ENCODE measurements at regions not wholly inside any gene's neighbourhood (a gene's known extent, or its start where the extent isn't known, plus 50 kb on each side); places are given as distances from the start of the nearest gene placed in this dataset.

GRCh38 chr12:107547389-107547788 is 138.2 kb upstream of the PWP1 start:
- DNase-seq (ENCODE audit: low spot score): no peak

- DNase-seq (ENCODE audit: low spot score): no peak
Observed at GRCh38 chr12:107549651-107550480, 135.7 kb upstream of the PWP1 start.

GRCh38 chr12:107551434-107551833 is 134.2 kb upstream of the PWP1 start:
- DNase-seq (ENCODE audit: low spot score): no peak

- DNase-seq (ENCODE audit: low spot score): no peak
Observed at GRCh38 chr12:107552263-107552662, 133.3 kb upstream of the PWP1 start.

GRCh38 chr12:107553211-107553765 is 132.3 kb upstream of the PWP1 start:
- no peak for DNase-seq (ENCODE audit: low spot score)

GRCh38 chr12:107554941-107555340 is 130.7 kb upstream of the PWP1 start:
- no peak for DNase-seq (ENCODE audit: low spot score)

GRCh38 chr12:107557026-107557425 is 128.6 kb upstream of the PWP1 start:
- no peak for DNase-seq (ENCODE audit: low spot score)

- no peak for DNase-seq (ENCODE audit: low spot score)
Observed at GRCh38 chr12:107557589-107558100, 128.0 kb upstream of the PWP1 start.

- no peak for DNase-seq (ENCODE audit: low spot score)
Observed at GRCh38 chr12:107558141-107558815, 127.3 kb upstream of the PWP1 start.

GRCh38 chr12:107558816-107559382 is 126.7 kb upstream of the PWP1 start:
- no peak for DNase-seq (ENCODE audit: low spot score)

- DNase-seq (ENCODE audit: low spot score): no peak
Observed at GRCh38 chr12:107560165-107560898, 125.3 kb upstream of the PWP1 start.

GRCh38 chr12:107560899-107561285 is 124.7 kb upstream of the PWP1 start:
- DNase-seq (ENCODE audit: low spot score): no peak

GRCh38 chr12:107564946-107565345 is 120.7 kb upstream of the PWP1 start:
- no peak for DNase-seq (ENCODE audit: low spot score)

GRCh38 chr12:107565551-107565950 is 120.0 kb upstream of the PWP1 start:
- no peak for DNase-seq (ENCODE audit: low spot score)

GRCh38 chr12:107567876-107568619 is 117.6 kb upstream of the PWP1 start:
- no peak for DNase-seq (ENCODE audit: low spot score)

- no peak for DNase-seq (ENCODE audit: low spot score)
Observed at GRCh38 chr12:107568718-107569117, 116.9 kb upstream of the PWP1 start.

- no peak for DNase-seq (ENCODE audit: low spot score)
Observed at GRCh38 chr12:107570721-107571120, 114.9 kb upstream of the PWP1 start.

GRCh38 chr12:107571492-107571891 is 114.1 kb upstream of the PWP1 start:
- DNase-seq (ENCODE audit: low spot score): no peak

- no peak for DNase-seq (ENCODE audit: low spot score)
Observed at GRCh38 chr12:107574691-107575090, 110.9 kb upstream of the PWP1 start.

GRCh38 chr12:107580750-107581618 is 104.6 kb upstream of the PWP1 start:
- no peak for DNase-seq (ENCODE audit: low spot score)

All from SK-N-DZ (cell line).